Caco-2 (cell line): ENCODE measurements at regions not wholly inside any gene's neighbourhood (a gene's known extent, or its start where the extent isn't known, plus 50 kb on each side); places are given as distances from the start of the nearest gene placed in this dataset.

ENCODE experiments used
- BruUV-seq: library from RNA; stranded (reverse); fragments of 400-500 nt; replicated peaks from 2 replicates; lab custom pipeline; 2021; lab: Mats Ljungman, UMichigan
- CTCF ChIA-PET: fragments of 300-600 bp; sonication (Branson Sonifier 250); formaldehyde crosslinking; loops from one replicate; lab custom pipeline; 2022; ENCODE audit warnings: antibody characterized with exemption; lab: Charles Lee
- POLR2A ChIA-PET: fragments of 300-600 bp; sonication (Branson Sonifier 250); formaldehyde crosslinking; loops from one replicate; lab custom pipeline; 2022; ENCODE audit warnings: antibody characterized with exemption; lab: Charles Lee
- DNase-seq, 2 experiments: peaks; one replicate each; pipeline versions ENCODE4 v3.0.0 to v3.0.0-alpha.2; 2020 to 2022
- H3K27me3 ChIP-seq: replicated peaks from 2 replicates; pipeline ENCODE4 v1.6.0; 2011; ENCODE audit warnings: low read length; ENCODE audit not compliant: control insufficient read depth, insufficient read depth
- H3K36me3 ChIP-seq: 2 replicates; pipeline ENCODE4 v1.5.1; 2011; ENCODE audit warnings: low read length; ENCODE audit not compliant: control insufficient read depth, insufficient read depth
- H3K4me1 ChIP-seq: fragments of 250-450 bp; sonication (Bioruptor Pico); 2 replicates; pipeline ENCODE4 v1.5.1; 2020; ENCODE audit warnings: mild to moderate bottlenecking
- H3K4me3 ChIP-seq: 2 replicates; pipeline ENCODE4 v1.5.1; 2011; ENCODE audit warnings: low read depth, mild to moderate bottlenecking, control low read depth, low read length
- H3K9me3 ChIP-seq: fragments of 250-450 bp; sonication (Bioruptor Pico); 2 replicates; pipeline ENCODE4 v1.5.1; 2020; ENCODE audit warnings: mild to moderate bottlenecking, moderate library complexity
- H3K27ac Mint-ChIP-seq: one replicate; pipeline ENCODE4 v1.8.0; 2022; ENCODE audit warnings: mixed read lengths; ENCODE audit not compliant: unreplicated experiment
- H3K27me3 Mint-ChIP-seq: one replicate; pipeline ENCODE4 v1.8.0; 2022; ENCODE audit warnings: mixed read lengths; ENCODE audit not compliant: insufficient read depth, unreplicated experiment
- H3K36me3 Mint-ChIP-seq: one replicate; pipeline ENCODE4 v1.8.0; 2022; ENCODE audit warnings: mild to moderate bottlenecking, mixed read lengths; ENCODE audit not compliant: insufficient read depth, unreplicated experiment
- H3K4me1 Mint-ChIP-seq: one replicate; pipeline ENCODE4 v1.8.0; 2022; ENCODE audit warnings: low read depth, mixed read lengths; ENCODE audit not compliant: unreplicated experiment
- H3K4me3 Mint-ChIP-seq: one replicate; pipeline ENCODE4 v1.8.0; 2022; ENCODE audit warnings: mild to moderate bottlenecking, moderate library complexity, mixed read lengths; ENCODE audit not compliant: unreplicated experiment
- H3K9me3 Mint-ChIP-seq: one replicate; pipeline ENCODE4 v1.8.0; 2022; ENCODE audit warnings: mixed read lengths; ENCODE audit not compliant: unreplicated experiment
- CTCF ChIP-seq, 2 experiments: fragments of 200-600 bp in 1 of 2; IDR thresholded peaks; 1 replicate in 1 of 2; 2 replicates in 1 of 2; pipeline versions ENCODE4 v1.5.1 to v1.8.0; 2011 to 2022; ENCODE audit warnings: antibody characterized with exemption in 1 of 2, control low read depth in 1 of 2, inconsistent platforms in 1 of 2, low read depth in 1 of 2, low read length in 1 of 2, mild to moderate bottlenecking in 1 of 2, moderate library complexity in 1 of 2; ENCODE audit not compliant: insufficient read depth in 1 of 2, severe bottlenecking in 1 of 2, unreplicated experiment in 1 of 2
- intact Hi-C: fragments of 100-400 bp; cut with micrococcal nuclease; formaldehyde crosslinking; loops from one replicate; pipeline ENCODE4 v1.10.0; 2022; ENCODE audit not compliant: unreplicated experiment

GRCh38 chr2:16392647-16393499, 272.8 kb downstream of the CYRIA start:
- H3K4me3 Mint-ChIP-seq, result peak overlapping the region; percentile 7
- H3K4me1 Mint-ChIP-seq, result peaks cover 13% of the 10 kb centered on the region
- 0 out of 2 replicates have a peak, but pooled peaks cover 3% of the 10 kb centered on the region for H3K9me3 ChIP-seq
- peaks cover 4% of the 10 kb centered on the region for H3K9me3 Mint-ChIP-seq
- H3K27me3 Mint-ChIP-seq, result no peaks in the 10 kb centered on the region
- no peaks in the 10 kb centered on the region for H3K27me3 ChIP-seq
- CTCF ChIA-PET, result interaction anchor here (0.5 to 2.2 kb wide), 5 partner anchors 32 to 453 kb away, joined by 3 to 20 read pairs (median 3); no protein-coding TSS in a partner anchor
- intact Hi-C loops, result loop anchor here (1.0 to 5.0 kb wide), 17 partner anchors 15 to 756 kb away; partner anchors contain the start of gene MYCN
- no peak overlapping the region for H3K4me3 ChIP-seq
- H3K4me1 ChIP-seq, result peaks cover 53% of the 10 kb centered on the region
- H3K27ac Mint-ChIP-seq, result no peak overlapping the region
- H3K36me3 ChIP-seq, result 0 out of 2 replicates have a peak, but pooled peaks cover under 1% of the 10 kb centered on the region
- no peak for TF ChIP-seq CTCF (IDR thresholded peaks at IDR 0.05; ENCODE audit: insufficient read depth in 1 of 2, low read depth in 1 of 2, low read length in 1 of 2, severe bottlenecking in 1 of 2, unreplicated experiment in 1 of 2)
- DNase-seq, result peak; percentile 88 to 91
- POLR2A ChIA-PET, result interaction anchor here (0.5 to 1.8 kb wide), 4 partner anchors 33 to 451 kb away, joined by 3 to 25 read pairs (median 6); no protein-coding TSS in a partner anchor
- no peaks in the 10 kb centered on the region for H3K36me3 Mint-ChIP-seq
- TSS peak; percentile 94 for BruUV-seq

GRCh38 chr2:16391986-16392385, 273.6 kb downstream of the CYRIA start:
- no peaks in the 10 kb centered on the region for H3K27me3 ChIP-seq
- Mint-ChIP-seq H3K4me1 (peaks cover 13% of the 10 kb centered on the region), H3K27ac (no peak overlapping the region), H3K9me3 (no peaks in the 10 kb centered on the region), H3K4me3 (no peak overlapping the region), H3K27me3 (no peaks in the 10 kb centered on the region), H3K36me3 (no peaks in the 10 kb centered on the region)
- no TSS peak for BruUV-seq
- H3K4me3 ChIP-seq, result no peak overlapping the region
- no peaks in the 10 kb centered on the region for H3K36me3 ChIP-seq
- no peak for TF ChIP-seq CTCF (IDR thresholded peaks at IDR 0.05; ENCODE audit: insufficient read depth in 1 of 2, low read depth in 1 of 2, low read length in 1 of 2, severe bottlenecking in 1 of 2, unreplicated experiment in 1 of 2)
- ChIA-PET POLR2A (no interaction called here), CTCF (no interaction called here)
- no peak for DNase-seq
- intact Hi-C loops, result loop anchor here (2.0 to 5.0 kb wide), 9 partner anchors 73 to 755 kb away; no protein-coding TSS in a partner anchor
- no peaks in the 10 kb centered on the region for H3K9me3 ChIP-seq
- H3K4me1 ChIP-seq, result peaks cover 46% of the 10 kb centered on the region

GRCh38 chr2:16390561-16390960, 275.1 kb downstream of the CYRIA start:
- Histone ChIP-seq H3K4me1 (peaks cover 36% of the 10 kb centered on the region), H3K27me3 (no peaks in the 10 kb centered on the region), H3K9me3 (no peaks in the 10 kb centered on the region), H3K36me3 (no peaks in the 10 kb centered on the region), H3K4me3 (no peak overlapping the region)
- Mint-ChIP-seq H3K36me3 (no peaks in the 10 kb centered on the region), H3K4me3 (no peak overlapping the region), H3K27me3 (no peaks in the 10 kb centered on the region), H3K4me1 (peaks cover 13% of the 10 kb centered on the region), H3K9me3 (no peaks in the 10 kb centered on the region), H3K27ac (no peak overlapping the region)
- ChIA-PET CTCF (no interaction called here), POLR2A (no interaction called here)
- BruUV-seq, result no TSS peak
- intact Hi-C loops, result loop anchor here (5.0 kb wide), 6 partner anchors 148 to 623 kb away; no protein-coding TSS in a partner anchor
- DNase-seq, result no peak
- TF ChIP-seq CTCF (IDR thresholded peaks at IDR 0.05; ENCODE audit: insufficient read depth in 1 of 2, low read depth in 1 of 2, low read length in 1 of 2, severe bottlenecking in 1 of 2, unreplicated experiment in 1 of 2), result no peak
